Stomach (tissue), 4 donors: ENCODE measurements at regions not wholly inside any gene's neighbourhood (a gene's known extent, or its start where the extent isn't known, plus 50 kb on each side); places are given as distances from the start of the nearest gene placed in this dataset.

ENCODE experiments used
- CTCF ChIP-seq, 7 experiments: fragments of 450-650 bp in 4 of 7; fragments of 200-600 bp in 3 of 7; sonication (generic) in 3 of 7; IDR thresholded peaks; one replicate each; pipeline ENCODE4 v1.5.1; 2016 to 2019; ENCODE audit warnings: antibody characterized with exemption in 7 of 7, control low read depth in 2 of 7, mild to moderate bottlenecking in 1 of 7
- POLR2A ChIP-seq, 4 donors: fragments of 450-650 bp; IDR thresholded peaks; one replicate each; pipeline ENCODE4 v1.6.1; 2016; ENCODE audit warnings: antibody characterized with exemption in 4 of 4, control low read depth in 2 of 4, mild to moderate bottlenecking in 1 of 4, moderate library complexity in 1 of 4

DNA sequence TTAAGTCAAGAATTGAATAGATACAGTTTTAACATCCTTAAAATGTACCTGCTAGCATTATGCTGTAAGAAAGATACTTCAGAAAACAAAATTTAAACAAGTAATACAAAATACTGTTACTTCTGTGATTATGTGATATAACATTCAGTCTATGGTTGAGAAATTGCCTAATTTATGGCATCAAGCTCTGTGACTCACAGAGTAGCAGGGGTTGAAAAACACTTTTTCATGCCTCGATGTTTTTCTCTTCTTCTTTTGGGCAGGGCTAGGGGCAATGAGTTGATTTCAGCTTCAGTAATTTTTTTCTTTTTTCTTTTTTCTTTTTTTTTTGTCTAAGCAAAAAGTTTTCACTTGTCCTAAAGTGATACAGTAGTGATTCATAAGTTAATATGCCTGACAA, 209.2 kb downstream of the MBL2 start:
- no peak for TF ChIP-seq CTCF (IDR thresholded peaks at IDR 0.05)
- no peak for TF ChIP-seq POLR2A (IDR thresholded peaks at IDR 0.05)
